Endothelial cell of umbilical vein (primary cell): ENCODE measurements at regions not wholly inside any gene's neighbourhood (a gene's known extent, or its start where the extent isn't known, plus 50 kb on each side); places are given as distances from the start of the nearest gene placed in this dataset.
"Not testable (repeated sequence)": the region's sequence is repeated elsewhere in the genome, so short reads cannot be mapped to it uniquely, and the experiment has no call there.

ENCODE experiments used
- BruUV-seq: library from RNA; stranded (reverse); fragments of 400-500 nt; replicated peaks from 2 replicates; lab custom pipeline; 2021; lab: Mats Ljungman, UMichigan
- CTCF ChIA-PET: fragments of 300-600, 350-600 bp; sonication (Branson Sonifier 250); formaldehyde crosslinking; loops from one replicate; lab custom pipeline; 2021; ENCODE audit warnings: antibody characterized with exemption, inconsistent platforms; lab: Charles Lee
- POLR2A ChIA-PET: fragments of 300-600, 350-600 bp; sonication (Branson Sonifier 250); formaldehyde crosslinking; loops from one replicate; lab custom pipeline; 2021; ENCODE audit warnings: antibody characterized with exemption, inconsistent platforms; lab: Charles Lee
- DNase-seq: peaks from one replicate; pipeline ENCODE4 v3.0.0-alpha.2; 2011; ENCODE audit warnings: low read depth, low spot score
- FAIRE-seq: peaks from 2 replicates; lab custom pipeline; 2011; peaks lifted over from hg19 to GRCh38; lab: Jason Lieb, UNC
- H2AFZ ChIP-seq: 2 replicates; pipeline ENCODE4 v1.6.0; 2012; ENCODE audit warnings: low read depth, low read length, control low read depth, inconsistent platforms
- H3K27ac ChIP-seq: 2 replicates; pipeline ENCODE4 v1.5.1; 2011; ENCODE audit warnings: low read depth, mild to moderate bottlenecking, control low read depth, low read length, moderate library complexity; ENCODE audit not compliant: insufficient read depth
- H3K27me3 ChIP-seq, 2 experiments: 2 replicates each; pipeline versions ENCODE4 v1.6.0 to v1.6.1; 2011; ENCODE audit warnings: low read length in 2 of 2, mixed read lengths in 1 of 2; ENCODE audit not compliant: control insufficient read depth in 2 of 2, insufficient read depth in 2 of 2
- H3K36me3 ChIP-seq, 2 experiments: 2 replicates in 1 of 2; 3 replicates in 1 of 2; pipeline ENCODE4 v1.5.1; 2011; ENCODE audit warnings: low read length in 2 of 2, mild to moderate bottlenecking in 1 of 2, moderate library complexity in 1 of 2; ENCODE audit not compliant: control insufficient read depth in 2 of 2, insufficient read depth in 2 of 2; ENCODE audit errors: extremely low read depth in 1 of 2
- H3K4me1 ChIP-seq: 3 replicates; pipeline ENCODE4 v1.5.1; 2011; ENCODE audit warnings: mild to moderate bottlenecking, low read length; ENCODE audit not compliant: control insufficient read depth, insufficient read depth; ENCODE audit errors: extremely low read depth
- H3K4me2 ChIP-seq: 2 replicates; pipeline ENCODE4 v1.6.1; 2011; ENCODE audit warnings: low read length, control low read depth, mixed read lengths; ENCODE audit not compliant: insufficient read depth
- H3K4me3 ChIP-seq, 3 experiments: fragments of 200-600 bp in 1 of 3; sonication (generic), shearing (Covaris generic) in 1 of 3; replicated peaks in 1 of 3; 2 replicates each; pipeline ENCODE4 v1.5.1; 2011 to 2016; ENCODE audit warnings: control low read depth in 3 of 3, low read length in 3 of 3, mild to moderate bottlenecking in 2 of 3, inconsistent platforms in 1 of 3, low read depth in 1 of 3, moderate library complexity in 1 of 3; ENCODE audit not compliant: insufficient read depth in 1 of 3
- H3K79me2 ChIP-seq: 2 replicates; pipeline ENCODE4 v1.6.0; 2012; ENCODE audit warnings: low read length, inconsistent platforms; ENCODE audit not compliant: control insufficient read depth, insufficient read depth
- H3K9ac ChIP-seq: replicated peaks from 2 replicates; pipeline ENCODE3; 2011; ENCODE audit warnings: low read length, control low read depth; ENCODE audit not compliant: insufficient read depth; ENCODE audit errors: extremely low read depth
- H3K9me1 ChIP-seq: replicated peaks from 3 replicates; pipeline ENCODE4 v1.6.0; 2011; ENCODE audit warnings: mild to moderate bottlenecking, low read length; ENCODE audit not compliant: control insufficient read depth, insufficient read depth; ENCODE audit errors: extremely low read depth
- H3K9me3 ChIP-seq: replicated peaks from 2 replicates; pipeline ENCODE4 v1.5.1; 2012; ENCODE audit warnings: low read length, inconsistent platforms; ENCODE audit not compliant: control insufficient read depth, insufficient read depth
- H4K20me1 ChIP-seq: replicated peaks from 2 replicates; pipeline ENCODE3; 2011; ENCODE audit warnings: mild to moderate bottlenecking, low read length; ENCODE audit not compliant: control insufficient read depth, insufficient read depth; ENCODE audit errors: extremely low read depth
- EZH2 ChIP-seq: IDR thresholded peaks from 2 replicates; pipeline ENCODE4 v1.6.1; 2012; ENCODE audit warnings: borderline replicate concordance, low read depth, mild to moderate bottlenecking, moderate library complexity, low read length, inconsistent platforms; ENCODE audit not compliant: severe bottlenecking
- FOS ChIP-seq: IDR thresholded peaks from 2 replicates; pipeline ENCODE4 v1.6.1; 2011; ENCODE audit warnings: mild to moderate bottlenecking, low read length, moderate library complexity, borderline replicate concordance; ENCODE audit not compliant: insufficient read depth
- GATA2 ChIP-seq: IDR thresholded peaks from 2 replicates; pipeline ENCODE4 v1.7.0; 2011; ENCODE audit warnings: low read depth, mild to moderate bottlenecking, moderate library complexity, mixed read lengths, low read length; ENCODE audit not compliant: insufficient read length, insufficient read depth
- JUN ChIP-seq: IDR thresholded peaks from 2 replicates; pipeline ENCODE4 v1.6.1; 2011; ENCODE audit warnings: borderline replicate concordance, low read depth; ENCODE audit not compliant: insufficient read length, insufficient read depth
- MAX ChIP-seq: IDR thresholded peaks from 2 replicates; pipeline ENCODE4 v1.6.1; 2011; ENCODE audit not compliant: insufficient read depth, insufficient read length
- MYC ChIP-seq: IDR thresholded peaks from one replicate; pipeline ENCODE4 v1.6.1; 2011; ENCODE audit warnings: mild to moderate bottlenecking, low read depth, low read length
- POLR2A ChIP-seq: IDR thresholded peaks from 2 replicates; pipeline ENCODE4 v1.6.1; 2012; ENCODE audit warnings: low read depth, mild to moderate bottlenecking, control low read depth, low read length
- POLR2AphosphoS5 ChIP-seq: IDR thresholded peaks from 2 replicates; pipeline ENCODE4 v1.6.1; 2012; ENCODE audit warnings: low read depth, mild to moderate bottlenecking, control low read depth, low read length, moderate library complexity; ENCODE audit not compliant: insufficient read depth
- dilution Hi-C: fragments of 300-500 bp; cut with MboI; formaldehyde crosslinking; loops from one replicate; pipeline ENCODE4 v1.15.0; 2019; ENCODE audit warnings: low sequenced_read_pairs; ENCODE audit not compliant: extremely low pct_ligation_motif_present
- intact Hi-C: fragments of 100-400 bp; cut with micrococcal nuclease; formaldehyde crosslinking; loops from one replicate; pipeline ENCODE4 v1.10.0; 2022
- TF ChIP-seq, protein P1 (sequence below), 2 donors: IDR thresholded peaks; 1 replicate in 1 of 2; 2 replicates in 1 of 2; pipeline ENCODE4 v1.5.1; 2011; ENCODE audit warnings: low read length in 2 of 2, mild to moderate bottlenecking in 2 of 2, moderate library complexity in 2 of 2, control low read depth in 1 of 2, inconsistent platforms in 1 of 2, low read depth in 1 of 2; ENCODE audit not compliant: insufficient read depth in 1 of 2; ENCODE audit errors: extremely low read depth in 1 of 2

DNA sequence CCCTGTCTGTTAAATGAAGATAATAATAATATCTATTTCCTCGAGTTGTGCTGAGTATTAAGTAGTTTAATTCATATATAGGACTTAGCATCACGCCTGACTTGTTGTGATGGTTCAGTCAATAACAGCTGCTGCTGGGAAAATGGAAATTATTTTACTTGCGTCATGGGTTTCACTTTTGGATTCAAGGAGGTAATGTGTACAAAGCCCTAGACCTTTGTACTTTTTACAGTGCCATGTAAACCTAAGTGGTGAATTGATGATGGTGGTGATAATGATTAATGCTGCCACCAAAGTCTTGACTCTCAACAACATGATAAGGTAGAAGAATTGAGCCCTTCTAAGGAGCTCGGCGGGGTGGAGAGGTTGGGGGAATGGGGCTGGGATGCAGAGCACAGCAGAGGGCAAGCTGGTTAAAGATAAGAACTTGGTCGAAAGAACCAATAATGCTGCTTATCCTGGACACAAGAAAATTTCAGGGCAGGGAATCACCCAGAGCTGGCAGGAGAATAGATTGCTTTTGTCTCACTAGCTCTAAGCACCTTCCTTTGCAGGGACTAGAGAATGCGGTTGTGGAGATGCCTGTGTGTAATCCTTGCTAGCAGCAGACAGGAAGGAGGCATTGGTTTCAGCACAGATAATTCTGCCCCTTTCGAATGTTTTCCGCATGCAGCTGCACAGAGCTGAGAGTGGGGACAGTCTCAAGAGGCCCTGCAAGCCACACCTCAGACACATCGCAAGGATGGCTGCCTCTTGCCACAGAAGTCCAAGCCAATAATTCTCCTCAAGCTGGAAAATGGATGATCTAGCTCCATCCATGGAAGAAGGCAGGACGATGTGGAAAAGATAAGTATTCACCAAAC, 187.1 kb downstream of the TMEM114 start:
- no peaks in the 10 kb centered on the region for H3K36me3 ChIP-seq
- no peaks in the 10 kb centered on the region for H4K20me1 ChIP-seq
- FAIRE-seq (no peak), DNase-seq (no peak)
- H3K27me3 ChIP-seq, result no peaks in the 10 kb centered on the region
- H3K27ac ChIP-seq, result no peak overlapping the region
- H3K4me2 ChIP-seq, result no peak overlapping the region
- no peak overlapping the region for H3K9ac ChIP-seq
- POLR2A ChIA-PET, result no interaction called here
- no peak overlapping the region for H2AFZ ChIP-seq
- H3K9me1 ChIP-seq, result no peaks in the 10 kb centered on the region
- dilution Hi-C loops, result no loop called here
- intact Hi-C loops, result no loop called here
- BruUV-seq, result no TSS peak
- no peaks in the 10 kb centered on the region for H3K4me1 ChIP-seq
- H3K9me3 ChIP-seq, result no peaks in the 10 kb centered on the region
- CTCF ChIA-PET, result no interaction called here
- TF ChIP-seq MYC (no peak), GATA2 (no peak), EZH2 (no peak), POLR2AphosphoS5 (no peak), MAX (no peak), POLR2A (no peak), FOS (no peak), JUN (no peak)
- TF ChIP-seq, protein P1, sequence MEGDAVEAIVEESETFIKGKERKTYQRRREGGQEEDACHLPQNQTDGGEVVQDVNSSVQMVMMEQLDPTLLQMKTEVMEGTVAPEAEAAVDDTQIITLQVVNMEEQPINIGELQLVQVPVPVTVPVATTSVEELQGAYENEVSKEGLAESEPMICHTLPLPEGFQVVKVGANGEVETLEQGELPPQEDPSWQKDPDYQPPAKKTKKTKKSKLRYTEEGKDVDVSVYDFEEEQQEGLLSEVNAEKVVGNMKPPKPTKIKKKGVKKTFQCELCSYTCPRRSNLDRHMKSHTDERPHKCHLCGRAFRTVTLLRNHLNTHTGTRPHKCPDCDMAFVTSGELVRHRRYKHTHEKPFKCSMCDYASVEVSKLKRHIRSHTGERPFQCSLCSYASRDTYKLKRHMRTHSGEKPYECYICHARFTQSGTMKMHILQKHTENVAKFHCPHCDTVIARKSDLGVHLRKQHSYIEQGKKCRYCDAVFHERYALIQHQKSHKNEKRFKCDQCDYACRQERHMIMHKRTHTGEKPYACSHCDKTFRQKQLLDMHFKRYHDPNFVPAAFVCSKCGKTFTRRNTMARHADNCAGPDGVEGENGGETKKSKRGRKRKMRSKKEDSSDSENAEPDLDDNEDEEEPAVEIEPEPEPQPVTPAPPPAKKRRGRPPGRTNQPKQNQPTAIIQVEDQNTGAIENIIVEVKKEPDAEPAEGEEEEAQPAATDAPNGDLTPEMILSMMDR (IDR thresholded peaks at IDR 0.05; ENCODE audit: extremely low read depth in 1 of 2, insufficient read depth in 1 of 2, low read depth in 1 of 2, low read length in 2 of 2), result no peak
- no peaks in the 10 kb centered on the region for H3K79me2 ChIP-seq
- H3K4me3 ChIP-seq, result no peak overlapping the region

GRCh38 chr16:8400683-8401082, 189.6 kb downstream of the TMEM114 start:
- BruUV-seq, H3K4me1 ChIP-seq, H3K36me3 ChIP-seq, H2AFZ ChIP-seq, dilution Hi-C loops, H3K4me3 ChIP-seq, H3K27me3 ChIP-seq, POLR2A ChIA-PET, H3K4me2 ChIP-seq, H3K79me2 ChIP-seq, H4K20me1 ChIP-seq, H3K27ac ChIP-seq, H3K9ac ChIP-seq, H3K9me1 ChIP-seq, CTCF ChIA-PET, DNase-seq, intact Hi-C loops, H3K9me3 ChIP-seq, FAIRE-seq: not testable (repeated sequence)
